Neutrophil (primary cell): ENCODE measurements at regions not wholly inside any gene's neighbourhood (a gene's known extent, or its start where the extent isn't known, plus 50 kb on each side); places are given as distances from the start of the nearest gene placed in this dataset.

Source experiments
- H3K27ac ChIP-seq: fragments of 200-600 bp; sonication (generic); 2 replicates; pipeline ENCODE4 v1.5.1; 2016; ENCODE audit warnings: mild to moderate bottlenecking, moderate library complexity
- H3K27me3 ChIP-seq: fragments of 200-600 bp; sonication (generic); 2 replicates; pipeline ENCODE4 v1.6.0; 2016; ENCODE audit warnings: mild to moderate bottlenecking
- H3K36me3 ChIP-seq: fragments of 200-600 bp; sonication (generic); 2 replicates; pipeline ENCODE4 v1.5.1; 2017
- H3K4me1 ChIP-seq, 2 experiments: fragments of 200-600 bp in 1 of 2; sonication (generic) in 1 of 2; 1 replicate in 1 of 2; 2 replicates in 1 of 2; pipeline versions ENCODE4 v1.5.1 to v1.6.1; 2013 to 2016; ENCODE audit warnings: low read depth in 1 of 2, low read length in 1 of 2, mild to moderate bottlenecking in 1 of 2, moderate library complexity in 1 of 2; ENCODE audit not compliant: control insufficient read depth in 1 of 2, insufficient read depth in 1 of 2
- H3K4me3 ChIP-seq, 2 experiments: fragments of 200-600 bp in 1 of 2; sonication (generic) in 1 of 2; 1 replicate in 1 of 2; 2 replicates in 1 of 2; pipeline ENCODE4 v1.5.1; 2013 to 2016; ENCODE audit warnings: low read depth in 1 of 2, low read length in 1 of 2, mild to moderate bottlenecking in 1 of 2, moderate library complexity in 1 of 2
- H3K9me3 ChIP-seq: fragments of 200-600 bp; sonication (generic); 2 replicates; pipeline ENCODE4 v1.5.1; 2016
- TF ChIP-seq, protein P1 (sequence below): fragments of 200-600 bp; sonication (generic); IDR thresholded peaks from 2 replicates; pipeline ENCODE4 v1.5.1; 2016; ENCODE audit warnings: antibody characterized with exemption

DNA sequence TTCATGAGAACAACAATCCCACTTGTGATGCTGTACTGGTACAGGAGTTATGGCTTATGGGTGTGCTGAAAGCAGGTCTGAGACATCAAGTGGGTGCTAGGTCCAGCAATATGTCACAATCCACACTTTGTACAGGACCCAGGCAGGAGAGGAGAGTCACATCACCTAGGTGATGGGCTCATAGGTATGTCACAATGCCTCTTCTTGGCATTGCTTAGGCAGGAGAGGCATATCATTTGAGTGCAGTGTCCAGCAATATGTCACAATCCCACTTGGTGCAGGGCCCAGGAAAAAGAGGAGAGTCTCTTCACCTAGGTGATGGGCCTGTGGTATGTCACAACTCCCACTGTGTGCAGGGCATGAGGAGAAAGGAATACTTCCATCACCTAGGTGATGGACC is 2110.0 kb downstream of the TP53TG3F start:
- no peaks in the 10 kb centered on the region for H3K9me3 ChIP-seq
- no peaks in the 10 kb centered on the region for H3K36me3 ChIP-seq
- no peak overlapping the region for H3K4me3 ChIP-seq
- TF ChIP-seq, protein P1, sequence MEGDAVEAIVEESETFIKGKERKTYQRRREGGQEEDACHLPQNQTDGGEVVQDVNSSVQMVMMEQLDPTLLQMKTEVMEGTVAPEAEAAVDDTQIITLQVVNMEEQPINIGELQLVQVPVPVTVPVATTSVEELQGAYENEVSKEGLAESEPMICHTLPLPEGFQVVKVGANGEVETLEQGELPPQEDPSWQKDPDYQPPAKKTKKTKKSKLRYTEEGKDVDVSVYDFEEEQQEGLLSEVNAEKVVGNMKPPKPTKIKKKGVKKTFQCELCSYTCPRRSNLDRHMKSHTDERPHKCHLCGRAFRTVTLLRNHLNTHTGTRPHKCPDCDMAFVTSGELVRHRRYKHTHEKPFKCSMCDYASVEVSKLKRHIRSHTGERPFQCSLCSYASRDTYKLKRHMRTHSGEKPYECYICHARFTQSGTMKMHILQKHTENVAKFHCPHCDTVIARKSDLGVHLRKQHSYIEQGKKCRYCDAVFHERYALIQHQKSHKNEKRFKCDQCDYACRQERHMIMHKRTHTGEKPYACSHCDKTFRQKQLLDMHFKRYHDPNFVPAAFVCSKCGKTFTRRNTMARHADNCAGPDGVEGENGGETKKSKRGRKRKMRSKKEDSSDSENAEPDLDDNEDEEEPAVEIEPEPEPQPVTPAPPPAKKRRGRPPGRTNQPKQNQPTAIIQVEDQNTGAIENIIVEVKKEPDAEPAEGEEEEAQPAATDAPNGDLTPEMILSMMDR = no peak
- H3K27ac ChIP-seq = no peak overlapping the region
- no peaks in the 10 kb centered on the region for H3K4me1 ChIP-seq
- no peaks in the 10 kb centered on the region for H3K27me3 ChIP-seq

- H3K36me3 ChIP-seq = no peaks in the 10 kb centered on the region
- H3K27ac ChIP-seq = no peak overlapping the region
- TF ChIP-seq, protein P1 = no peak
- no peaks in the 10 kb centered on the region for H3K27me3 ChIP-seq
- no peaks in the 10 kb centered on the region for H3K4me1 ChIP-seq
- H3K9me3 ChIP-seq = no peaks in the 10 kb centered on the region
- no peak overlapping the region for H3K4me3 ChIP-seq
Measured at GRCh38 chr16:35570946-35571345, 2111.5 kb downstream of the TP53TG3F start.

DNA sequence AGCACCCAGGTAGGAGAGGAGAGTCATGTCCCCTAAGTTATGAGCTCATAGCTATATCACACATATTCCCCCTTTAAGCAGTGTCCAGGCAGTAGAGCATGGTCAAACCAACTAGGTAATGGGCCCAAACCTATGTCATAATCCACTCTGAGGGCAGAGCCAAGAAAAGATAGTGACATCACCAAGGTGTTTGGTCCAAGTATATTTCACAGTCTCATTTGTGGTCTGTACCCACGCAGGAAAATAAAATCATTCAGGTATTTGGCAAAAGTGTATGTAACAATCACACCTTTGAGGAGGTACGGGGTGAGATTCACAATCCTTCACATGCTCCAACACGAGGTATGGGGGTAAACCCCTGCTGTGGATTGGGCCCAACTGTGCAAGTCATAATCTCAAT is 2112.8 kb downstream of the TP53TG3F start:
- Histone ChIP-seq H3K27ac (no peak overlapping the region), H3K9me3 (no peaks in the 10 kb centered on the region), H3K27me3 (no peaks in the 10 kb centered on the region), H3K4me3 (no peak overlapping the region), H3K36me3 (no peaks in the 10 kb centered on the region), H3K4me1 (no peaks in the 10 kb centered on the region)
- TF ChIP-seq, protein P1 = no peak

DNA sequence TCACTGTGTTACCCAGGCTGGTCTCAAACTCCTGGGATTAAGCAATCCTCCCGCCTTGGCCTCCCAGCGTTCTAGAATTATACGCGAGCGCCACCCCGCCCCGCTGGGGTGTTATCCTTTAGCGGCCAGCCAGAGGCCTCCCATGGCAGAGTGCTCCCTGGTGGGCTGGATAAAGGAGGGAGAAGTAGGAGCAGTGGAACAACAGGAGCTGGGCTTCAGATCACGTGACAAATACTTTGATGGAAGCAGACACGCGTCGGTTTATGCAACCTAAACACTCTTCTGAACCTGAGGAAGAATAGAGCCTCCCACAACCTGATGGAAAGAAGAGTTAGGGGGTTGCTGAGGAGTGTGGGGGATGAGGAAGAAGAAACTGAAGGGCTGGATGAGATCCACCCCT is 2114.0 kb downstream of the TP53TG3F start:
- no peak overlapping the region for H3K27ac ChIP-seq
- TF ChIP-seq, protein P1 = no peak
- no peak overlapping the region for H3K4me3 ChIP-seq
- no peaks in the 10 kb centered on the region for H3K9me3 ChIP-seq
- H3K27me3 ChIP-seq = no peaks in the 10 kb centered on the region
- no peaks in the 10 kb centered on the region for H3K4me1 ChIP-seq
- no peaks in the 10 kb centered on the region for H3K36me3 ChIP-seq

DNA sequence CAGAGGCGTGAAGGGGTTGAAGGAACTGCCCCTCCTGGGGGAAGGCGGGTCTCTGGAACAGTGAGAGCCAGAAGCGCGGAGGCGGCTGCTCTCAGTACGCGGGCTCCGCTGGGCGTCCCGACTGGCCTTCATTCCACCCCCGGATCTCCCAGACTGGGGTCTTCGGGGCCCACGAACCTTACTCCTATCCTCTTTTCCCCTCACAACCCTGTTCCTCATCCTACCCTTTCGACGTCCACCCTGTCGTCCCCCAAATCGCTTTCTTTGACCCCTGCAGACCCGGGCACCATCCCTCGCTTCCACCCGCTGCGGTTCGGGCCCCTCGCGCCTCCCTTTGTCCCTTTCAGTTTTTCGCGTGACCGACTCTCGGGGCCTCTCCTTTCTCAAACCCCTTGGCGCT is 2114.6 kb downstream of the TP53TG3F start:
- no peak overlapping the region for H3K27ac ChIP-seq
- no peaks in the 10 kb centered on the region for H3K27me3 ChIP-seq
- no peak overlapping the region for H3K4me3 ChIP-seq
- no peaks in the 10 kb centered on the region for H3K4me1 ChIP-seq
- no peaks in the 10 kb centered on the region for H3K36me3 ChIP-seq
- no peaks in the 10 kb centered on the region for H3K9me3 ChIP-seq
- TF ChIP-seq, protein P1 = no peak
